Activated T-helper 1 cell treated with anti-CD3 and anti-CD28 coated beads, Interleukin-12 subunit alpha, Interleukin-12 subunit beta, Interleukin-2, Interleukin-4 antibody, amounts not matched to agents 30 ng/mL and 10 ng/mL and 1 ng/mL, durations not matched to agents 14 hours and 24 hours and 36 hours (primary cell): ENCODE measurements at regions not wholly inside any gene's neighbourhood (a gene's known extent, or its start where the extent isn't known, plus 50 kb on each side); places are given as distances from the start of the nearest gene placed in this dataset.

Source experiments
- DNase-seq: peaks from one replicate; pipeline ENCODE4 v3.0.0; 2021; ENCODE audit warnings: low spot score
- H3K27ac Mint-ChIP-seq: one replicate; pipeline ENCODE4 v1.8.0; 2021; ENCODE audit warnings: mild to moderate bottlenecking, mixed read lengths
- H3K27me3 Mint-ChIP-seq: one replicate; pipeline ENCODE4 v1.8.0; 2022; ENCODE audit warnings: mild to moderate bottlenecking, moderate library complexity, mixed read lengths; ENCODE audit not compliant: insufficient read depth
- H3K36me3 Mint-ChIP-seq: one replicate; pipeline ENCODE4 v1.8.0; 2021; ENCODE audit warnings: low read depth, mixed read lengths
- H3K4me1 Mint-ChIP-seq: one replicate; pipeline ENCODE4 v1.8.0; 2021; ENCODE audit warnings: low read depth, mixed read lengths
- H3K4me3 Mint-ChIP-seq: one replicate; pipeline ENCODE4 v1.8.0; 2021; ENCODE audit warnings: mild to moderate bottlenecking, moderate library complexity, mixed read lengths
- H3K9me3 Mint-ChIP-seq: one replicate; pipeline ENCODE4 v1.8.0; 2021; ENCODE audit warnings: mixed read lengths
- intact Hi-C: fragments of 100-400 bp; cut with micrococcal nuclease; formaldehyde crosslinking; loops from one replicate; pipeline ENCODE4 v1.15.1; 2024

DNA sequence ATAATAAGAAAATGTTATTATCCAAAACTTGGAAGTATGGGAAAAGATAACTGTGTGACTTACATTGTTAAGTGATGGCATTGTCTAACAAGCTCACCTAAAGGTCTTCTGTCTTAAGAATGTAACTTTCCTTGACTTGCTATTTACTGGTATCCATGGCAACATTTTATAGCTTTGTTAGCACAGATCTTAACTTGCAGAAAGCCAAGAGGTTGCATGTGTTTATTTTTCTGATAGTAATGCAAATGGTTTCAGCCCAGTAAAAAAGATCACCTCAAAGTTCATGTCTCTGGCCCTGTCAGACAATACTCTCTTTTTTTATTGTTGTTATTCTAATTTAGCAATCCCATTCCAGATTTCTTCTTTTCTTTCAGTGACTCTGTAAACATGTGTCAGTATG is 425.3 kb downstream of the SPRY1 start:
- no peak for DNase-seq
- Mint-ChIP-seq H3K4me1 (no peaks in the 10 kb centered on the region), H3K4me3 (no peak overlapping the region), H3K36me3 (no peaks in the 10 kb centered on the region), H3K27ac (no peak overlapping the region), H3K27me3 (peaks cover 11% of the 10 kb centered on the region), H3K9me3 (no peaks in the 10 kb centered on the region)
- intact Hi-C loops: no loop called here

DNA sequence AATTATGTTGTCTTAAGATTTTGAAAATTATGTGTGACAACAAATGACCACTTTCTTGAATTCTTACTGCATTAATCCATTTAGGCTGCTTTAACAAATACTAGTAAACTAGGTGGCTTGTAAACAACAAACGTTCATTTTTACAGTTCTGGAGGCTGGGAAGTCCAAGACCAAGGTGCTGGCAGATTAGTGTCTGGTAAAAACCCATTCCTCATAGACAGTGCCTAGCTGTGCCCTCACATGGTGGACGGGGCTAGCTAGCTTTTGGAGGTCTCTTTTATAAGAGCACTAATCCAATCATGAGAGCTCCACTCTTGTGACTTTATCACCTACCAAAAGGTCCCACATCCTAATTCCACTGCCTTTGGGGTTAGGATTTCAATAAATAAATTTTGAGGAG is 425.8 kb downstream of the SPRY1 start:
- peaks cover 11% of the 10 kb centered on the region for H3K27me3 Mint-ChIP-seq
- intact Hi-C loops: no loop called here
- no peak for DNase-seq
- no peak overlapping the region for H3K27ac Mint-ChIP-seq
- no peaks in the 10 kb centered on the region for H3K36me3 Mint-ChIP-seq
- no peaks in the 10 kb centered on the region for H3K4me1 Mint-ChIP-seq
- no peaks in the 10 kb centered on the region for H3K9me3 Mint-ChIP-seq
- H3K4me3 Mint-ChIP-seq: no peak overlapping the region

DNA sequence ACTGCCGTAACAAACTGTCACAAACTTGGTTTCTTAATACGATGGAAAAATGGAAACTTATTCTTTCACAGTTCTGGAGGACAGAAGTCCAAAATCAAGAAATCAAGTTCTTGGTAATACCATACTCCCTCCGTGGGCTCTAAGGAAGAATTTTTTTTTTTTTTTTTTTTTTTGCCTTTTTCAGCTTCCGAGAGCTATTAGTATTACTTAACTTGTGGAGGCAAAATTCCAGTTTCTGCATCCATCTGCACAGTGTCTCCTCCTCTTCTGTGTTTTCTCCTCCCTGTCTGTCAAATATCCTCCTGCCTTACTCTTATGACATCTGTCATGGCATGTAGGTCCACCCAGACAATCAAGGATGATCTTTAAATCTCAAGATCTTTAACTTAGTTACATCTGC is 426.6 kb downstream of the SPRY1 start:
- H3K9me3 Mint-ChIP-seq: no peaks in the 10 kb centered on the region
- no peaks in the 10 kb centered on the region for H3K4me1 Mint-ChIP-seq
- H3K4me3 Mint-ChIP-seq: no peak overlapping the region
- no peak for DNase-seq
- H3K27me3 Mint-ChIP-seq: peaks cover 11% of the 10 kb centered on the region
- no peak overlapping the region for H3K27ac Mint-ChIP-seq
- H3K36me3 Mint-ChIP-seq: no peaks in the 10 kb centered on the region
- intact Hi-C loops: no loop called here

DNA sequence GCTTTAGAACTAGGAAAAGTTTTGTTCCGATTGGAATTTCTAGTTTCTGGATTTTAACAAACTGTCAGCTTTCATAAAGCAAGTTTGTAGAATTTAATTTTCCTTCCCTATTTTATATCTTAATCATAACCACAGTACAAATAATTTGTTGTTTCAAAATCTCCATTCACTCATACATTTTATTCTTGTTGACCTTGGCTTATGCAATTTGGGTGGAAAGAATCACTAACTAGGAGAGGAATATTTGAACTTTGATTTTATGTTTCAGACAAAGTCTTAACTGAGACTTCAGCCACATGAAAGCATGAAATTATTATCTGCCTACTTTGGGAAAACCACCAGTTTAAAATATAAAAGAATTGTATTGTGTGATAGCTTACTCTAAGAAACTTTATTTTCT is 427.9 kb downstream of the SPRY1 start:
- no peak for DNase-seq
- Mint-ChIP-seq H3K27ac (no peak overlapping the region), H3K27me3 (peaks cover 11% of the 10 kb centered on the region), H3K36me3 (no peaks in the 10 kb centered on the region), H3K4me1 (no peaks in the 10 kb centered on the region), H3K4me3 (no peak overlapping the region), H3K9me3 (no peaks in the 10 kb centered on the region)
- intact Hi-C loops: no loop called here

DNA sequence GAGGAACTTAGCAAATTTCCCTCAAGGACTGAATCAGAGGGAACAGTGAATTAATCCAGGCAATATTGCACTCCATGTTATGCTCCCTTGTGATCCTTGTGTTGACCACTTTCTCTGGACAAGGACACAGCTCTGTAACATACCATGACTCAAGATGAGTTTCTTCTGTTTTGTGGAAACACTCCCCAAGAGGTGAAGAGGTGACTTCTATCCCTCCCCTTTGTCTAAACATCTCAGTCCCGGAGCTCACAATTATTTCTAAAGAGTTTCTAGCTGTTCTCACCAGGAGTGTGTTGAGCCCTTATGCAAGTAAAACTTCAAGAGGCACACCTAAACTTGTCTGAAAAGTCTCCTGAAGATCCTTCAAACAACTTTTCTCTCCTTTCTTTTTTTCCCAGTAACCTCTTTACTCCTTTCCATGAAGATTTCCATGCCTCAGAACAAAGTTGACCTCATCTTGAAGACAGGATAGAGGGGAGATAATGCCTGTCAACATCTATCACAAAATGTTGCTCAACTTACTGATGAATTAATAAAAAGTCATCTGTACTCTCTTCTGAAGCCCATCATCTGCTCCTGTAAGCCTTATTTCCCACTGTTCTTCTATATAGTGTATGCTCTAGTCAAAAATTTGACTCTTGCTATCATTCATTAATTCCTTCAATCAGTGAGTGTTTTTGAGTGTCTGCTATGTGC is 429.1 kb downstream of the SPRY1 start:
- H3K27me3 Mint-ChIP-seq: peaks cover 8% of the 10 kb centered on the region
- no peaks in the 10 kb centered on the region for H3K9me3 Mint-ChIP-seq
- H3K4me3 Mint-ChIP-seq: no peak overlapping the region
- H3K27ac Mint-ChIP-seq: no peak overlapping the region
- no peak for DNase-seq
- H3K4me1 Mint-ChIP-seq: no peaks in the 10 kb centered on the region
- no peaks in the 10 kb centered on the region for H3K36me3 Mint-ChIP-seq
- intact Hi-C loops: no loop called here

DNA sequence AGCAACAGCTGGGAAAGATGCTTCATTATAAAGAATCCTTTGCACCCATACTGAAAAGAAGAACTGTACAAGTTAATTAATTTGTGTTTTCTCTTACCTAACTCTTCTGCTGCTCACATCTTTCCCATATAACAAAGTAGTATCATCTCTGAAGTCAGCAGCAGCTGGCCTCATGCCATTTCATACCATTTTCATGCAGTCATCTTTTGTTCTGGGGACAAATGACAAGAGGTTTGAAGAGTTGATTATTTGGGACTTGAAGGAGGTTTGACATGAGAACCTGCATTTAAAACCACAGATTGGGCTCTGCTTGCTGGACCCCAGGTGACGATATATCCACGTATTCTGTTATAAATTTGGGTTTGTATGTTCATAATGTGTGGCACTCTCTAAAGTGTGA is 430.3 kb downstream of the SPRY1 start:
- no peaks in the 10 kb centered on the region for H3K4me1 Mint-ChIP-seq
- peaks cover 7% of the 10 kb centered on the region for H3K27me3 Mint-ChIP-seq
- intact Hi-C loops: no loop called here
- no peaks in the 10 kb centered on the region for H3K9me3 Mint-ChIP-seq
- H3K27ac Mint-ChIP-seq: no peak overlapping the region
- H3K4me3 Mint-ChIP-seq: no peak overlapping the region
- no peak for DNase-seq
- H3K36me3 Mint-ChIP-seq: no peaks in the 10 kb centered on the region

DNA sequence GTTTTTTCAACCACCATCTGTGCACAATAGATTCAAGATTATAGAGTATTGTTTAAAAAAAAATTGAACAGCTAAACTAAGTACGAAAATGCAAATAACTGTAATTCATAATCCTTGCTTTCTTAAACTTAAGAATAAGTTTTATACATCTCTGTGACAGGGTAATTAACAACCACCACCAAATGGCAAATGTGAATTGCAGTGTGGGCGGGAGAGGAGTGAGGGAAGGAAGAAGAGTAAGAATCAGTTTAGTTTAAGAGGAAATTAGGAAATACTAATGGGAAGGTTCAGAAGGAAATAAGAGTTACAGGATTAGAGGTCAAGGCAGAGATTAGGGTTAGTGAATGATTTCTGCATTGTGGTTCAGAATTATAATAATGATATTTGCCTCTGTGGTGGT is 430.9 kb downstream of the SPRY1 start:
- H3K27ac Mint-ChIP-seq: no peak overlapping the region
- peaks cover 5% of the 10 kb centered on the region for H3K27me3 Mint-ChIP-seq

DNA sequence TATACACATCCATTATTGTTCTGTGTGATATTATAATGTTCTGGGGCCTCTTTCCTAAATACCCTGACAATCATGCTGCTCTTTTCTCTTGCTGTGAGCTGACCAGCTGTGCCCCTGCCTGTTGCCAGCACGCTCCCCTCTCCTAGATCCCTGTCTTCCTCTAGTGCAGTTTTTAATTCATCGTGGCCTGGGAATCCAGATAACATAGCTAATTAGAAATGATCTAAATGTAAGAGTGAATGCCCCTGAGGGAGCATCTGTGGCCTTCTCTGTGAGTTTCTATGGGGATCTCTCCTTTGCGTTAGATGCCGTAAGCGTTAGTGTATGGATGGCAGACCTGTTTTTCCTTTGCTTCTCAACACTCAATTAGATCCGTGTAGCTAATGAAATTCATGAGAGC is 434.3 kb downstream of the SPRY1 start:
- Mint-ChIP-seq H3K9me3 (no peaks in the 10 kb centered on the region), H3K36me3 (no peaks in the 10 kb centered on the region), H3K4me3 (no peak overlapping the region), H3K27me3 (no peaks in the 10 kb centered on the region), H3K27ac (no peak overlapping the region), H3K4me1 (no peaks in the 10 kb centered on the region)
- intact Hi-C loops: no loop called here
- no peak for DNase-seq

More for the DNA sequence above, 430.9 kb downstream of the SPRY1 start:
- no peaks in the 10 kb centered on the region for H3K9me3 Mint-ChIP-seq
- H3K36me3 Mint-ChIP-seq: no peaks in the 10 kb centered on the region
- intact Hi-C loops: no loop called here
- H3K4me3 Mint-ChIP-seq: no peak overlapping the region
- no peaks in the 10 kb centered on the region for H3K4me1 Mint-ChIP-seq
- no peak for DNase-seq

DNA sequence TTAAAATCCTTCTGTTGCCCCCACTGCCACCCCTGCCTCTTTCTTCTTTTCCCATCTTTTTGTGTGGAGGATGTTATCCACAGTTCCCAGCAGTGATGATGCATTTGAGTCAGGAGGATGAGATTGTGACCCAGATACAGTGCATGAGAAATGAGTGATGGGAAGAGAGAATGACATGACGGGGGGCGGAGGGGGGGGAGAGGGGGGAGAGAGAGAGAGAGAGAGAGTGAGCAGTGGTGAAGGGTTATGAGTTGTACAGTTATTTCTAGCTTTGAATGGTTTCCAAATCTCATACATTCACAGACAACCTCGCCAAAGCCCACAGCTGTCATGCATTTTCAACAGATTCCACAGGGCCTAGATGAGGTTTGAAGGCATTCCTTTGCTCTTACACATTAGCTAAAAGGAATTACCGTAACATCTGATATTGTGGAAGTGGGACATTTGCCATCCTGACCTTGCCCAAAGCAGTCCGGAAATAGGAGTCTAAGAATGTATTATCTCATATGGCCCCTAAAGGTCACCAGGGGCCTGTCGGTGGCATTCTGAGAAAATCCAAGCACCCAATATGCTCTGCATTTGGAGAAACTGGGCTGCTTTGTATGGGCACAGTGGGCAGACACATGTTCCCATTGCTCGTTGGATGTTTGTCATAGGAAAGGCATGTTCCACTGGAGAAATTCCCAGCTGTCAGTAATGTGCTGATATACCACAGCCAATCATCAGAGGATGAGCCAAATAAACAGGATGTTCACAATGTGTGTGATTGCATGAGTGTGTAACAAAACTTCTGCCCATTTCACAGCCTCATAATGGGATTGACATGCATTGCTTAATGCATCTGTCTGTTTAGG is 435.8 kb downstream of the SPRY1 start:
- Mint-ChIP-seq H3K9me3 (no peaks in the 10 kb centered on the region), H3K4me3 (no peak overlapping the region), H3K27ac (no peak overlapping the region), H3K27me3 (no peaks in the 10 kb centered on the region), H3K36me3 (no peaks in the 10 kb centered on the region), H3K4me1 (no peaks in the 10 kb centered on the region)
- no peak for DNase-seq
- intact Hi-C loops: no loop called here

DNA sequence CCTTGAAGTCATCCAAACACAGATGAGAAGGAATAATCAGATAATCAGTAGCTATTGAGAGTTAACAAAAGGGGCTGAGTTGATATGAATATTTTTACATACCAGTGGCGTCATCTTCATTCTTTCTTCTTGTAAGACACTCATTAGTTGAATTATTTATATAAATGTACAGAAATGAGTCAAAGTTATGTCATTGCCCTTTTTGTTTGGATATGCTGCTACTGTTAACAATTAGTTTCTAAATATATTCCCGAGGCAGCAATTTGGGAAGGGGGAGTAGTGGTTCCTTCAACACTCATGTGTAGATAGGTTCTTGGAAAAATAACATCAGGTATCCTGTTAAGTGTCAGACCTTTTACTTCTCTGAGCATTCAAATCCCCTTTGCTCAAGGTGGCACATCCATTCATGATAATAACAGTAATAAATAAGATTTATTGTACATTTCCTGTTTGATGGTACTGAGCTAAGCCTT is 436.6 kb downstream of the SPRY1 start:
- Mint-ChIP-seq H3K27me3 (no peaks in the 10 kb centered on the region), H3K4me3 (no peak overlapping the region), H3K36me3 (no peaks in the 10 kb centered on the region), H3K27ac (no peak overlapping the region), H3K9me3 (no peaks in the 10 kb centered on the region), H3K4me1 (no peaks in the 10 kb centered on the region)
- intact Hi-C loops: no loop called here
- no peak for DNase-seq

DNA sequence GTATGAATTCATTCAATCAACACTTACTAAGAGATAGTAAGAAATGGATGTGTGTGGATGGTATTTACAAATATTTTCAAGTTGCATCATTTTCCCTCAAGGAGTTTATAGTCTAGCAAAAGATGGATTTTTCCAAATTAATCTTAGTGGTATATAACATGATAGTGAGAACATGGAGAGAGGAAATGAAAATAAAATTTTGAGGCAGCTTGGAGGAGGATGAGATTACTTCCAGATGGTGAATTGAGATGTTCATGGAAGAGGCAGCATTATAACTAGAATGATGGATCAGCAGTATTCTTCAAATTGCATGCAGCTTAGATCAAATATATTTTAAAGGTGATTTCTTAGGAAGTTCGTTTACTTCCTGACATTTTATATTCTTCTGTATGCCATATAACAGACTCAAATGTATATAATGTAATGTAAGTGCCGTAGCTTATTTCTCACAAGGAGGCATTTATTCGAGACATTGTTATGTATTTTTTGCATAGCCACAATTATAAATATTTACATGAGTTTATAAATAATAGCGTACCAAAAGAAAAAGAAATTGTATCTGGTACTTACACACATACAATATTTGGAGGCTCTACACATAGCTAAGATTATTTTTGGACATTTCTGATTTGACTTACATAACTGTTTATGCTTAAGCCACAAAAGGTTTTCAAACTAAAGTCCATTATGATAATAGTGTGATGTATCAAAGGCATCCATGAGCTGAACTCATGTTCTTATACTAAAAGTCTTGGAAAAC is 439.4 kb downstream of the SPRY1 start:
- Mint-ChIP-seq H3K27ac (no peak overlapping the region), H3K27me3 (no peaks in the 10 kb centered on the region), H3K9me3 (no peaks in the 10 kb centered on the region), H3K4me3 (no peak overlapping the region), H3K36me3 (no peaks in the 10 kb centered on the region), H3K4me1 (no peaks in the 10 kb centered on the region)
- DNase-seq: no peak
- intact Hi-C loops: no loop called here

DNA sequence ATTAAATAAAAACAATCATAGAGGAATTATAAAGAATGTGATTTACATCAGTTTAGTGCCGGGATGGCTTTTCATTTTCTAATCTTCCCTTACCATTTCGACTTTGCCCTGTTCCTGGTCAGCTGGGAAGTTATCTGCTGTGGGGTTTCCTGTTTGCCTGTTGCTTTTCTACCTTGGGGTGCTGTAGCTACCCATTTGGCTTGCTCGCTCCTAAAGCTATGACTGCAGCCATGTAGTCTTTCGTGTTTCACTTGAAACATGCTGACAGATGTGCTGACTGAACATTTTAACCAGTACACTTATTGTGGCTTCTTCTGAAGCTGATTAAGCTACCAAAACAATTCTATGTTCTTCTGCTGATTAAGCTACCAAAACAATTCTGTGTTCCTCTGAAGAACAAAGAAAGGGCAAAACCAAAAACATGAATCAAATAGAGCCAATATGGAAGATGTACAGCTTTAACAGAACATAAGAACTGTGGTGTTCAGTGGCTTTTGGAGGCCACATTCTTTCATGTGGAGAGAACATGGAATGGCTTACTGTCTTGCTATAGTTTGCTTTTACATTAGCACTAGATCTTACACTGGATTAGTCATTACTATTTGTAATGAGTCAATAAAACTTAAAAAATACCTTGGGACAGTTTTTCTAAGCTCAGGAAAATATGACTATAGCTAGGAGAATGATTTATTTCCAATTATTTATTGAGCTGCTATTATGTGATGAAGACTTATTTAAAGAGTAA is 440.4 kb downstream of the SPRY1 start:
- Mint-ChIP-seq H3K27ac (no peak overlapping the region), H3K36me3 (no peaks in the 10 kb centered on the region), H3K4me1 (no peaks in the 10 kb centered on the region), H3K4me3 (no peak overlapping the region), H3K27me3 (no peaks in the 10 kb centered on the region), H3K9me3 (no peaks in the 10 kb centered on the region)
- DNase-seq: no peak
- intact Hi-C loops: no loop called here
